NCI-H1417 (cell line): ENCODE measurements at regions not wholly inside any gene's neighbourhood (a gene's known extent, or its start where the extent isn't known, plus 50 kb on each side); places are given as distances from the start of the nearest gene placed in this dataset.
"Not testable (repeated sequence)": the region's sequence is repeated elsewhere in the genome, so short reads cannot be mapped to it uniquely, and the experiment has no call there.

Experiments
- DNase-seq, 3 experiments: peaks; one replicate each; lab custom pipeline; 2025; lab: John Stamatoyannopoulos, UW

GRCh38 chr12:87259391-87259790 lies 769.8 kb downstream of the C12orf50 start:
- peak in 1 of 3 experiments; percentile 27 for DNase-seq

- DNase-seq: no peak
Observed at GRCh38 chr12:87254381-87255030, 774.7 kb downstream of the C12orf50 start.

GRCh38 chr12:87253157-87253556 lies 776.0 kb downstream of the C12orf50 start:
- DNase-seq: no peak

DNA sequence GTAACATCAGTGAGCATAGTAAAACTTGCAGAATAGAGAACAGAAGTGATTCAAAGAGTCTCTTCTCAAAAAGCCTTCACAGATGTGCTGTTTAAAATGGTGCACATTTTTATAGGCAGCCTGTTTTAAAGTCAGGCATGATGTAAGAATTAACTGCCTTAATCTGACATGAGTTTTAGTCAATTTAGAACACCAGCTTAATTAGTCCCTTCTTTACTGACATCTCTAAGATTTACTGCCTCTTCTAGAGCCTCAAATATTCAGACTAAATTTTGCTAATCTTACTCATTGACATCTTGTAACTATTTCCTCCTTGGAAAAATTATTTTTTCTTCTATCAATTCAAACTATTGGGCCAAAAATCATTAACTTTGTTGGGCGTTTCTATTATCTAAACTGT lies 782.5 kb downstream of the C12orf50 start:
- DNase-seq: no peak

GRCh38 chr12:87238466-87238865 lies 790.7 kb downstream of the C12orf50 start:
- DNase-seq: no peak

DNA sequence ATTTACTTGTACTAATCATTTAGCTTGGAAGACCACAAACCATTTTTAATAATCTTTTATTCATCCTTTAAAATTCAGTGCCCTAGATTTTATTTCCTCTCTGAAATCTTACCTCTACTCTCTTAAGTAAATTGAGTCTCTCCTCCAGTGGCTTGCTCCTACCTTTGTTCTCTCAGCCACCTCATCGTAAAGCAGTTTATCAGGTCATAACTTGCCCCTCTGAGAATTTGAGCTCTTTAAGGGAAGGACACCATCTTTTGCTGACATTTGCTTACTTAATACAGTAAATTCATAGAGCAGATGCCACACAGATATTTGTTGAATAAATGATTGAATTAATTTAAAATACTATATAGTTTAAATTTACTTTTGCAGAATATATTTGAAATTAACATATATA lies 794.3 kb downstream of the C12orf50 start:
- DNase-seq: no peak

- DNase-seq: no peak
Observed at GRCh38 chr12:87233671-87234070, 795.5 kb downstream of the C12orf50 start.

- DNase-seq: no peak
Observed at GRCh38 chr12:87231818-87232217, 797.4 kb downstream of the C12orf50 start.

DNA sequence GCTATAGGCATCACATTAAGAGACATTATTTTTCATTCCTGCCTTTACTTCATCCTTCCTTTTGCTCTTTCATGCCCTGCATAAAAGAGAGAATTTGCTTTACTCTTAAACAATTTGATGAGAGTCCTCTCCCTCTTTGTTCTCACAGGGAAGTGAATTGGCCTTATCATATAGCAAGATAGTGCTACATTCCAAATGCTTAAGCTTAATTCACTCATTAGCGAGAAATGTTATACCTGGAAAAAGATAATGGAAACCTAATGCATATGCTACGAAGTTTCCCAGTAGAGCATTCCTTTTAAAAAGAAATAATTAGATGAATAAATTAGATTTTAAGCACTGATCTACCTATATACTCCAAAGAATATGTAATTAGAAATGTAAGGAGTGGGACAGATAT lies 798.8 kb downstream of the C12orf50 start:
- no peak for DNase-seq

- no peak for DNase-seq
Observed at GRCh38 chr12:87227162-87227561, 802.0 kb downstream of the C12orf50 start.

DNA sequence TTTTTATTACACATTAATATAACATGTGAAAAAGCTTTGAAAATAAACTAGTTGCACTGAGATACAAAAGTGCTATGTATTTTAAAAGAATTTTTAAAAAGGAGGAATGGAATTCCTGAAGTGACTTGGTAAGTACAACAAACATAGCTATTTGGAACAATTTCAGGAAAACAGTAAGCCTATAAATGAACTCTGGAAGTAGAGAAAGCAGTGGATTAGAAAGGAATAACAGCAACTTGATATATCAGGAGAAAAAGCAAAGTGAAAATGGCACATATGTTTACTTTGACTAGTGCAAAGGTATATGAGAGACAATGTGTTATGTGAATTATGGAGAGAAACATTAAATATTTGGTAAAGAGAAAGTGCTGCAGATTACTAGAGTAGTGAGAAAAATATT lies 811.7 kb downstream of the C12orf50 start:
- no peak for DNase-seq

GRCh38 chr12:87216436-87216835 lies 812.8 kb downstream of the C12orf50 start:
- no peak for DNase-seq

DNA sequence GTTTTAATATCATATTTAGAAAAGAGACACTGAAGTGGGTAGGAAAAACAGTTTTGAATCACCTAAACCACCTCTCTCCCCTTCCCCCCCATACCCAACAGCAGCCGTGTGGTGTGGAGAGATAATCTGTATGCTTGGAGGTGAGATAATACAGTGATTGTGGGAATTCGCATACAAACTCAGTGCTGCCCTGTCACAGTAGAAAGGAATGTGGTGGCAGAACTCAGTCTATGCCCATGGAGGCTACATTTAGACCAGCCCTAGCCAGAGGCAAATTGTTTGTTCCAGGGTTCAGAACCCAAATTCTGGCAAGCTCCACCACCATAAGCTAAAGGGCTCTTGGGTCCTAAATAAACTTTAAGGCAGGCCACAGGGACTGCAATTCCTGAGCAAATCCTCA lies 827.0 kb downstream of the C12orf50 start:
- DNase-seq: no peak

DNA sequence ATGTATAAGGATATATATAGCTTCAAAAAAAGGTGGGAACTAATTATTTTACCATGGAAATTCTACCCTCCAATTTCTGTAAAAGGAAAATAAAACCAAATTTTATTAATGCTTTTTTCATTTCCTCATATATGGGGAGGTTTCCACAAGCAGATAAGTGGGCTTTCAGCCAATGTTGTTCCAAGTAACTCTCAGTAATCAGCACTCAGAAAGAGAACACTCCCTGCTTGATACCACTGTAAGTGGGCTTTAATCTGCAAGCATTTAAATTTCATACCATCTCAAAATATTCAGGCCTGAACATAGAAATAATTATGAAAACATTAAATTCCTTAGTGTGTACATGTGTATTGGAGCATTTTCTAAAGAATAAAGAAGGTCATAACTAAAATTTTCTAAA lies 827.6 kb downstream of the C12orf50 start:
- DNase-seq: no peak

DNA sequence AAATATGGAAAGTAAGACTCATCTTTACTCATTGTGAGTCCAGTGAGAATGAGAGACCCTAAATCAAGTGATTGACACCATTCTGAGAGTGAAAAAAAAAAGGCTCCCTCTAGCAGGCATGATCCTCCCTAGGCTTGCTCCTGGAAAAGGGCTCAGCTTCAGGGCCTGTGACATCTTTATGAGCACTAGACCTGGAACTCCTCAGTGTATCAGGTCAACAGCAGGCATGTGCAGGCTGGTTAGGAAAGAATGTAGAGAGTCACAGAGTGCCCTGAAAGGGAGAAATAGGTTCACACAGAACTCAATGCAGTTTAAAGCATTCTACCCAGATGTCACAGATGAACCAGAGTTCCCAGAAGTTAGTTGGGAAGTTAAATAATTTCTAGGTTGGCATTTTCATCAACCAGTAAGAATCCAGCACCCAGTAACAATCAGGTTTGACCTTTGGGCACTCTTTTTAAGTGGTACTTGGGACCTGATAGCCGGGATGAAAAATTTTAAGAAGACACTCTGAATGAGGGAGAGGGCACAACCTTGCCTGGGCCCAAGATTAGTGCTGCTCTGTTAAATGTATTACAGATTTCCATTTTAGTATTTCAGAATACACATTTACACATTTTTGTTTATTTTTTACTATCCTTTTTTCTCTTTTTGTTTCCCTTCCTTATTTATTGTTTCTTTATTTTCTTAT lies 828.8 kb downstream of the C12orf50 start:
- DNase-seq: no peak

- DNase-seq: no peak
Observed at GRCh38 chr12:87198181-87198580, 831.0 kb downstream of the C12orf50 start.

DNA sequence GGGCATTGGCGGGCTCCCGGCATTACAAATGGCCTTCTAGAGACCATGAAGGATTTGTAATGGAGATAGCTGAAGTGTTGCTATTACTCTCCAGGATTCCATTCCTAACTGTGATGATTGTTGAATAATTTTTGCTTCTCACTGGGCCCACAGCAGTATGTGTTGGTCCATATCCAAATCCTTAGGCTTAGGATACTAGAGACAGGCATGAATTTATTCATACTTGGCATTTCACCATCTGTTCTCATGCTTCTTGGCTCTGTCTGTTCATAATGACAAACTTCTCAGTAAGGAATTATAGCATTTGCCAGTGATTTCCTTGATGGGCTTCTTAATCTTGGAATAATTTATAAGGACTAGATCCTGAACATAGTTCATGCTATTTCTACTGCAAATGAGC lies 832.9 kb downstream of the C12orf50 start:
- no peak for DNase-seq

DNA sequence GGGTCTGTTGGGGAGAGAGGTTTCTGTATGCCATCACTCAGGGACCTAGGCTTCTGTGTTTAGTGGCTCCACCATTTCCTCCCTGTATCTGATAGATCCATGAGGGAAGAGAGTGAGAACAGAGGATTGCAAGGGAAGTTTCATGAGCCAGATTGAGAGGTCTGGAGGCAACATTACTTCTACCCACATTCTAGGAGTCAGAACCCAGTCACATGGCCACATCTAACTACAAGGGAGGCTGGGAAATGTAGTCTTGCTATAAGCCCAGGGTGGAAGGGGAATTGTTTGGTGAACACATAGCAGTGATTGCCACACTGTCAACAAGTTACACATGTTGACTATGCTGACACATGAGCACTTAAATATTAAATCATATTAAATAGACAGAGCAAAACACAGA lies 834.8 kb downstream of the C12orf50 start:
- not testable (repeated sequence) for DNase-seq

GRCh38 chr12:87185367-87185766 lies 843.8 kb downstream of the C12orf50 start:
- no peak for DNase-seq

DNA sequence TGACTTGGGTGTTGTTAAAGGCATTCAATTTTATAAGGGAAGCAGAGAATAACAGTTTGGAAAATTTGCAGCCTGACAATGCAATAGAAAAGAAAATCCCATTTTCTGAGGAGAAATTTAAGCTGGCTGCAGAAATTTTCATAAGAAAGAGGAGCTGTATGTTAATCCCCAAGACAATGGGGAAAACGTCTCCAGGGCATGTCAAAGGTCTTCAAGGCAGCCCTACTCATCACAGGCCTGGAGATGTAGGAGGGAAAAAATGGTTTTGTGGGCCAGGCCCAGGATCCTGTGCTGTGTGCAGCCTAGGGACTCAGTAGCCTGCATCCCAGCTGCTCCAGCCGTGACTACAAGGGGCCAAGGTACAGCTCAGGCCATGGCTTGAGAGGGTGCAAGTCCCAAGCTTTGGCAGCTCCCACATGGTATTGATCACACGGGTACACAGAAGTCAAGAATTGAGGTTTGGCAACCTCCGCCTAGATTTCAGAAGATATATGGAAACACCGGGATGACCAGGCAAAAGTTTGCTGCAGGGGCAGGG lies 846.4 kb downstream of the C12orf50 start:
- no peak for DNase-seq

GRCh38 chr12:87171356-87171755 lies 857.8 kb downstream of the C12orf50 start:
- no peak for DNase-seq

DNA sequence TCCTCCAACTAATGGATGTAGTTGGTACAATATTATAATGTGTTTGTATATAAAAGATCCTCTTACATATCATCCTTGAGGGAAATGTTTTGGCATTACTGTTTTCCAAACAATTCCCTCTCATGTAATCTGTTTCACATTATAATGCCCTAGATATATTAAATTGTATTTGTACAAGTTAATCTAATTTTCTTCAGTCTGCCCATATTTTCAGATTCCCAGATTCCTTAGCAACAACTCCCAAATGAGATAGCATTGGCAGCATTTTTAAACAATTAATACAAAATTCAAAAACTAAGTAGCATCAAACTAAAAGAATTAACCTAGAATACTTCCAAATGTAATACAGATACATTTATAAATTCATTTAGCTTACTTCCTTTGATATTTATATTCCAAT lies 860.2 kb downstream of the C12orf50 start:
- DNase-seq: no peak

DNA sequence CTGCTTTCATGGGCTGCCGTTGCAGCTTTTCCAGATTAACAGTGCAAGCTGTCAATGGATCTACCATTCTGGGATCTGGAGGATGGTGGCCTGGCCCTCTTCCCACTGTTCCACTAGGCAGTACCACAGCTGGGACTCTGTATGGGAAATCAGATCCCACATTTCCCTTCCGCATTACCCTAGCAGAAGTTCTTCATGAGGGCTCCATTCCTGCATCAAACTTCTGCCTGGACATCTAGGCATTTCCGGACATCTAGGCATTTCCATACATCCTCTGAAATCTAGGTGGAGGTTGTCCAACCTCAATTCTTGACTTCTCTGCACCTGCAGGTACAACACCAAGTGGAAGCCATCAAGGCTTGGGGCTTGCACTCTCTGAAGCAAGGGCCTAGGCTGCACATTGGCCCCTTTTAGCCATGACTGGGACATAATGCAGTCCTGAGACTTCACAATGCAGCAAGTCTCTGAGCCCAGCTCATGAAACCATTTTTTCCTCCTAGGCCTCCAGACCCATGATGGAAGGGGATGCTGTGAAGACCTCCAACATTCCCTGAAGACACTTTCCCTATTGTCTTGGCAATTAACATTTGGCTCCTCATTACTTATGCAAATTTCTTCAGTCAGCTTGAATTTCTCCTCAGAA lies 863.3 kb downstream of the C12orf50 start:
- DNase-seq: peak in 1 of 3 experiments; percentile 8
